Stromal cell of bone marrow (primary cell): ENCODE measurements at regions not wholly inside any gene's neighbourhood (a gene's known extent, or its start where the extent isn't known, plus 50 kb on each side); places are given as distances from the start of the nearest gene placed in this dataset.

Experiments used
- DNase-seq: peaks from one replicate; pipeline ENCODE4 v3.0.0-alpha.2; 2012; ENCODE audit warnings: low read depth

DNA sequence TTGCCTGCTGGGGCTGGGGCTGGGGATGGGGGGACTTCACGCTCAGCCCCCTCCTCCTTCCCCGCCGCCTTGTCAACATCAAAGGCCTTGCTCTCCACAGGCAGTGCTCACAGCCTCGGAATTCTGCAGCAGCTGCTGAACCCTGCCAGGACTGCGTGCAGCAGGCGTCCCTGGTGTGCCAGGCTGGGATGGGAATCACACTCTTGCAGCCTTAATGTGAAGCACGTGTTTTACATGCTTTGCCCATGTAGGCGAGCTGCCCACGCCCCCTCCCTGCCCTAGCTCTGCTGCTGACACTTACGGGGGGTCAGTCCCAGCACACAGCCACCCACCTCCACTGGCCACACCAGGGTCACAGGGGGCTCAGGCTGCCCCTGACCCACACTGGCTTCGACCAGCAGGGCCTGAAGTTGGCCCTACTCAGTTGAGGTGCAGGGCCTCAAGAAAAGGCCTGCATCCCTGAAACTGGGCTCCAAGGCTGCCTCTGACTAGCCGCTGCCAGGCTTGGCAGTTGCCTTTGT lies 276.2 kb upstream of the RTL1 start:
- no peak for DNase-seq

DNA sequence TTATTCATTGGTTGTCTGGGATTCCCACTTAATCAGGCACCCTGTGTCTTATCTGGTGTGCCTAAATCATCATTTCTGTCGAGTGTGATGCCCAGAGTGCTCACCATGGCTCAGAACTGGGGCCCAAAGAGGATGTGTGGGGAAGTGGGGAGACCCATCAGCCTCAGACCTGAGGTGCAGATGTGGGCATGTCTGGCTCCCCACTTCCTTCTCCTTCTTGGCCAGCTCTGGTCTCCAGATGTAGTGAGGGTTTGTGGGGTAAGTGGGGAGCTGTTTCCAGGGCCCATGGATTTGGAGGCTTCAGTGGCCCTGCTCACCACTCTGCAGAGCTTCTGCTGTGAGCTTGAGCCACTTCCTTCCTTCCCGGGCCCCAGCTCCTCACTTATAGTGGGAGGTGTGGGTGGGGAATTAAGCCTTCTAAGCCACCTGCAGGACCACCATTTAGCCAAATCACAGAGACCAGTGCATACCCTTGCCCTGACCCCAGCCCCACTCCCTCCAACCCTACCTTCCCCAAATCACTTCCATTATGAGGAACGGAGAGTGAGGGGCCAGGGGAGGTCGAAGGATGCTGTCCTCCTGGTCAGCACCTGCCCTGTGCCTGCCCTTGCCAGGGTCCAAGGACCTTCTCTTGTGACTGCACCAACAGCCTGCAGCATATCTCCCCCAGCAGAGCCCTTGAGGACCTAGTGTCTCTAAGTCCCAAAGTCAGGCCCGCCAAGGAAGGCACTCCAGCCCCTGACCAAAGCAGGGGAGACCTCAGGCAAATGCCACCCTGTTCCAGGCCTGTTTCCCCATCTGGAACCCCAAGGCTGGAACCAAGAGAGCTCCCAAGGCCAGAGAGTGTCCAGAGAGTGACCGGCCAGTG lies 278.2 kb upstream of the RTL1 start:
- no peak for DNase-seq

DNA sequence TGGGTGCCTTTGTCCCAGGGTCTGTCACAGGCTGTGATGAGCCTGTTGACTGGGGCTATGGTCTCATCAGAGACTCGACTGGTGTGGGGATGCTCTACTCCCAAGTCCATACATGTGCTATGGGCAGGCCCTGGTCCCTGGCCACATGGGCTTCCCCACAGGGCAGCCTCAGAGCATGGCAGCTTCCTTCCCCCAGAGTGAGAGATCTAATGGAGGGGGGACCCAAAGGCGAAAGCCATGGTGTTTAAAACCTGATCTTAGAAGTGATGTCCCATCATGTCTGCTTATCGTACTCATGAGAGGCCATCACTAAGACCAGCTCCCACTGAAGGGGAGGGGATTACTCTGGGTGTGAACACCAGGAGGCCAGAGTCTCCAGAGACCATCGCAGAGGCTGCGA lies 279.0 kb upstream of the RTL1 start:
- DNase-seq, result no peak

DNA sequence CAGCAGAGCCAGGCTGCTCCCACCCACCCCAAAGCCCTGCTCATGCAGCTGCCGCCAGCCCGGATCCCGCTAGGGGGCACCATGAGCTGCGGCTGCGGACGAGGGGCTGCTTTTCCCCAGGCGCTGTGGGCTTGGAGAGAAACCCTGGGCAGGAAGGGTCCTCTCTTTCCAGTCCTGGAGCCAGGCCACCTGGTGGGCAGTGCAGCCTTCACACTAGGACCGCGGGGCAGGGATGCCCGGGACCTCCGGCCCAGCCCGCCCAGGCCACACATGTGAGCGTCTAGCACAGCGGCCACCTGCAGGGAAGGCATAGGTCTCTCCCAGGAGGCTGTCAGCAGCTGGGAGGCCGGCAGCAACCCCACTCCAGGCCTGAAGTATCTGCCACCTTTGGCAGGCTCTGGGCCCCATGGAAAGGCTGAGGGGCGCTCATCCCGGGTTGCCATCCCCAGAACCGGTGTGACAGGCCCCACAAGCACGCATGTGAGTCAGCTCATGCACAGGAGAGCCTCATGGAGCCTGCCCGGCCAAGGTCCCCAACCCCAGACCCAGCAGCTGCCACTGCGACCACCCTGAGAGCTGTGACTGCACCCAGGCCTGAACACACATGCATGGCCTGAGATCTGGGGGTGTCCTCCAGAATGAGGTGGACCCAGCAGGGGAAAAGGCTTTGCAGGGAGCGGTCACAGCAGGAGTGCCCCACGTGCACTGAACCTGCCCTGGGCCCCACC lies 280.0 kb upstream of the RTL1 start:
- DNase-seq, result no peak

DNA sequence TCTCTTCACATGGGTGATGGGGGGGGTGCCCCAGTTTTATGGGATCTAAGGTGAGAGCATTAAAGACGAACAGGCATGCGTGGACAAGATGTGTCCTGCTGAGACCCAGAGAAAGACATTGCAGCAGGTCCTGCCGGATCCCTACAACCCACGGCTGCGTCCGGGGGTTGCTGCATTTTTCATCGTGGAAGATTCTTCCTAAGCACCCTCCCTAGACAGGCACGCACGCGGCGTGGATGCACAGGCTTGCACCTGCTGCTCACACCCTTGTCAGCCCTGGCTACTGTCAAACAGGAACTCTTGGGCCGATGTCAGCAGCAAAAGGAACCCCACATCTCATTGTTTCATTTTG lies 280.6 kb upstream of the RTL1 start:
- DNase-seq, result no peak

DNA sequence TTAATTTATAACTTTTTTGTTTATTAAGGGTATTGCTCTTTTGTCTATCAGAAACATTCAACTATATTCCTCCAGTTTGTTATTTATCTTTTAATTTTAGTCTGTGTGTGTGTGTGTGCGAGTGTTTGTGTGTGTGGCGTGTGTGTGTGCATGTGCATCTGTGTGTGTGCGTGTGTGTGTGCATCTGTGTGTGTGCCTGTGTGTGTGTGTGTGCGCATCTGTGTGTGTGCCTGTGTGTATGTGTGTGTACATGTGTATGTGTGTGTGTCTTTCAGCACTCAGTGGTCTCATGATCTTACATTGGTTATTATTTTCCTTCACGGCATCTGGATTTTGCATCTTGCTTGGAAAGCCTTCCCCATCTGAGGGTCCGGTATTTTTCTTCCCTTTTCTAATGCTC lies 281.1 kb upstream of the RTL1 start:
- no peak for DNase-seq

DNA sequence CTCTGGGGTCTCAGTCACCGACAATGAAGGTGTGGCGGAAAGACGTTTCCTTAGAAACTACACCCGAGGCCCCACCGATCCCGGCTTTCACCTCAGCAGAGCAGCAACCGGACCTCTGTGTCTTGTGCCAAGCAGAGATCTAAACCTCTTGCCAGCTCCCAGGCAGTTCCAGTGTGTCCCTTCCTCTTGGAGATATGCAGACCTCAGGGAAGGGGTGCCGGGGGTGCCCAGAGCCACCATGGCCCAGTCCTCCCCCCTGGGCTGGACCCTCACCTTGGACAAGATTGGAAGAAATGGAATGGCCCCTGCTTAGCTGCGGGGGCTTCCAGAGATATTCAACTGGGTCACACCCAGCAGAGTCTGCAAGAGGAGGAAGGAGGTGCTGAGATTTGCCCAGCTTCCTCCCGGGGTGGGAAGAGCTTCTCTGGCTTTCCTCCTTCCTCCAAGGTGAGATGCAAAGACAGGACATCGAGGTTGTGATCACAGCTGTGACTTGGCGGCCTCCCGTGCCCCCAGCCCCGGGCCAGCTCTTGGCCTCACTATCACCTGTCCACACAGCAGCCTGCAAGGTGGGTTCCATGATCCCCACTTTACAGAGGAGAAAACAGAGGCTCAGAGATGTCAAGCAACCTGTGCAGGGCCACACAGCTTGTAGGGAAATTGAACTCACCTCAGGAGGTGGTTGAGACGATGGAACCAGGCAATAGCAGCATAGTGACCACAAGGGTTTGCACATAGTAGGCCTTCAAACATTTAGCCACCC lies 281.7 kb upstream of the RTL1 start:
- DNase-seq, result no peak

DNA sequence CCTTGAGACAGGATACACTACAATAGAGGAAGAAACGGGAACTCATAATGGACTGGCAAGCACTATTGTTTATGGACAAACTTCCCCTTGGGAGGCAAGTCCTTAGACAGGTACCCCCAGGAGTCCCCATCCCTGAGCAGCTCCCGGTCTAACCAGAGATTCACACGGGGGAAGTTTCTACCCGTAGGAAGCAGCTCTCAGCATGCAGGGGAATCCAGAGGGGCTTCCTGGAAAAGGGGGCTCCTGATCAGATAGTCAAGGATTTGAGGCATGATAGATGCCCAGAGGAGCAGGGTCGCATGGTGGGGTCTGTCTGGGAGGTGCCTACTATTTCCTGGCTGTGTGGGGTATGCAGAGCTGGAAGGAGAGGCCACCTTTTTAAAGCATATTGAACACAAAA lies 282.4 kb upstream of the RTL1 start:
- DNase-seq, result no peak

DNA sequence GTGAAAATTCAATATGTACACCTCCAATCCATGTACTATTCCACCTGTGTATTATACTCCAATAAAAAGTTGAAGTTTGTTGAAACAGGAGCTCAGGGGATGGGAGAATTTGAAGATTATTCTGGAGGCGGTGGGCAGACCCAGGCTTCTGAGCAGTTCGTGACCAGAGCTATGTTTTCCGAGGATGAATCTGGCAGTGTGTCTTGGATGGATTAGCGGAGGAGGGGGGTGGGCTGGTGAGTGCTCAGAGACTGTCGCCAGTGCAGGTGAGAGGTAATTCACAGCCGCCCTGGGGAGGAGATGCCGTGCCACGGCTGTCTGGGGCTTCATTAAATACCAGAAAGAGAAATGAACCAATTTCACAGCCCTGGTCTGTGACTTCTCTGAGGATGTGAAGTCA lies 283.0 kb upstream of the RTL1 start:
- no peak for DNase-seq

DNA sequence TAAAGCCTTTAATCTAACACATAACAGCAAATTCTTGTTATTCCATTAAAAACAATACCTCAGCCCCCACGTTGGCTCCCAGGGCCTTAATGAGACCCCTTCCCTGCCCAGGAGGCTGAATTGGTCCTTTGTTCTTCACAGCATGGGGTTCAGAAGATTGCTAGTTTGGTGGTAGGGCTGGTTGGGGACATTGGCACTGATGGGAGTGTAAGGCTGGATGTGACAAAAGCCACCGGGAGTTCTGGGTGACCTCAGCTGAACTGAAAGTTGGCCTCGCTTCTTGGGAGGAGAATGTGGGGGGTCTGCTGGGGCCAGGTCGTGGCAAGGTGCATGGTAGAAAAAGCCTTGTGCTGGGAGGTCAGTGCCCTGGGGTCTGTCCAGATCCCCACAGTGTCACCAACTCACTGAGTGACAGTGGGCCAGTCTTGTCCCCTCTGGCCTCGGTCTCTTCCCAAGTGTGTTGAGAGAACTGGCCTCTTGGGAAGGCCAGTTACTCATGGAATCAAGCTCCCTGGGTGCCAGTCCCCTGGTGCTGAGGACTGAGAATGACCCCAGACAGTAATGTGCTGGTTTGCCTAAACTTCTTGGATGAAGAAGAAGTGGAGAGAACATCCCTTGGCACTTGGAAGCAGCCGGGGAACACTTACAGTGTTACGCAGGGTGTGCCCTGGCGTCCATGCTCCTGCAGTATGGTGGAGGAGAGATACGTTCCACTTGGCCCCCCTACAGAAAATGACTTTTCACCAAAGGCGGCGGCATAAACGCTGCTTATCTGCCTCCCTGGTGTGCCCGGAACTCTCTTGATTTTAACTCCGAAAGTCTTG lies 283.7 kb upstream of the RTL1 start:
- DNase-seq, result no peak

DNA sequence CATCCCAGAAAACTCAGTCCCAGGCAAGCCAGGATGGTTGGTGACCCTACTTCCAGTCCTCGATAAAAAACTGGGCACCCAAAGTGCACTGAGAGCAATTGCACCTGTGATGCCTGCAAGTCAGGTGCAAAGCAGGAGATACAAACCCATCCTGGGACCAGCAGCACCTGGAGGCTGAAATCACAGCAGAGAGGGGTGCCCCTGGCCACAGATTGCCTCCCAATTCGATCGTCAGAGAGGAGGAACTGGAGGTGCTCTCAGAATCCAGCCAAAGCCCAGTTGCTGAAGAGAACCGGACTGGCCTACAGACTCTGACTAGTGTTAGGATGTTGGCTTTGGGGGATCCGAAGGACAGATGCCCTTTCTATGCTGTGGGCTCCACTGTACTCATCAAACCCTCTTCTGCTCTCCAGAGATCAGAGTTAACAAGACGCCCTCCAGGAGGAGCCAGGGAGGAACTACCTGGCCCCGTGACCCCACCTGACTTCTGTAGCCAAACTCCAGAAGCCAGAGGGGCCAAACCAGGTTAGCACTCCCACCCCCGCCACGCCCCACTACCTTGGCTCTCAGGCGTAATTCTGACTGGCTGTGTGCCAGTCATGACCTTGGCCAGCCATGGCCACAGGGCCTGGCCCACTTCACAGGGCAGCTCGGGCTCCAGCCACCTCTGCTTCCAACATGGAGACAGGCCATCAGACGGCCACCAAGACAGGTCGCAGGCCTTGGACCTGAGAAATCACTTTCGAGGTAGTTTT lies 284.5 kb upstream of the RTL1 start:
- no peak for DNase-seq

DNA sequence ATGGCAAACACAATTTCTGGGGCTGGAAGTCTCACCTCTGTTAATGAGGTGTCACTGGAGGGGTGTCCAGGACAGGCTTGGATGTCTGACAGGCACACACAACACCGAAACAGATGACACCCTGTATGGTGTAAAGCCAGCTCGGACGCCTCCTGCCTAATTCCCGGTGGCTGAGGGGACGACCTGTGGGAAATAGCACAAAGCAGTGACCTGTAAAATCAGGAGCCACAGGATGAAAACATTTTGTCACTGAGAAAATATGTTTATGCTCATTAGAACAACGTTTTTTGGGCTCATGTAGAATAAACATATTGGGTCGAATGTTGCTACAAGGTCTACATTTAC lies 285.0 kb upstream of the RTL1 start:
- no peak for DNase-seq

DNA sequence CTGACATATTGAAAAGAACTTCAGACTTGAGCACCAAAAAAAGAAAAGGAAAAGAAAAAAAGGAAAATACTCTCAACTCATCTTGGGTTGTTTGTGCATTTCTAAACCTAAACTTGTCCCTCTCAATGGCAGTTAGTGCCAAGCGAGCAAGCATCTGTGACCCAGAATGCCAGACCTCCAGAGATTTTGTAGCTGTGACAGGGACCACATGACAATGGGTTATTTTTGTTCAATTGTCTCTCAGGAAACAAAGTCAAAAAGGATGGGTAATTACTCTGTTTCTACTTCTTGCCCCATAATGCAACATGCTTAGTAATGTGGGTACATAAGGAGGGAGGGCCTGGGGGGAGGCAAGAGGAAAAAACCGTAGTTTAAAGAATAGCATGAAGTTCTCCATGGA lies 285.7 kb upstream of the RTL1 start:
- no peak for DNase-seq

DNA sequence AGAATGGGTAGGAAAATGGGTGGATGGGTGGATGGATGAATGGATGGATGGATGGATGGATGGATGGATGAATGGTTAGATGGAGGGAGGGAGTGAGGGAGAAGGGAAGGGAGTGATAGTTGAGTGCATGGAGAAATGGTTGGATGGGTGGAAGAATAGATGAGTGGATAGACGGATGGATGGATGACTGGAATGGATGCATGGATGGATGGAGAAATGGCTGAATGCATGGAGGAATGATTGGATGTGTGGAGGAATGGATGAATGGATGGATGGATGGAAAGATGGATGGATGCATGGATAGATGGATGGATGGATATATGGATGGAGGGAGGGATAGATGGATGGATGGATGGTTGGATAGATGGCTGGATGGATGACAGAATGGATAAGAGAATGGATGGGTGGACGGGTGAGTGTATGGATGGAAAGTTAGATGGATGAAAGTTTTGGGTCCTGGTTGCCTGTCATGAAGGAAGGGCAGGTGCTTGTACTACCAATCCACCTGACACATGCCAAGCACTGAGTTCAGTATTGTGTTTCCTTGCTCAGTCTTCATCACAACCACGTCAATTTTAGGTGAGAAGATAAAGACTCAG lies 286.5 kb upstream of the RTL1 start:
- DNase-seq, result no peak

DNA sequence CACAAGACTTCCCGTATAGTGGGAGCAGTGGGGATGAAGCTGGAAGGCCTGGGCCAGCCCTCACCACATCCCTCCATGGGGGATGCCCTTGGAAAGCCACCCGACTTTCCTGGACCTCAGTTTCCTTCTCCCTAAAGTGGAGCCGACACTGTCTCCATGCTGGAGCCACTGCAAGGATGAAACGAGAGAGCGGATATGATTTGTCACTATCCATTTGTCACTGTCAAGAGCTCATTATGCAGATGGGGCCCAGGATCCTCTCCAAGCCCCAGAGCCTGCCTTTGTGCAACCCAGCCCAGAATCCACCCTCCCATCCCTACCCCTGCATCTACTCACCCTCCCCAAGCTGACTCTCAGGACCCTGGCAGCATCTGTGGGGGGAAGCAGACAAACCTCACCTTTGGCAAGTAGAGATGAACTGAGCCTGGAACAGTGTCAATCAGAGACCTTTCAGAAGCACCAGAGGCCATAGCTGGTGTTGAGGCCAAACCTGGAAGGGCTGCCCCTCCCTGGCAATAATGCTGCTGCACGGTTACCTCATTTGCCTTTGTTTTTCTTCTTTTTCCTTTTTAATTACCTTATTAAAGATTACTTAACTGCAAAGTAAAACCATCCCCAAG lies 287.7 kb upstream of the RTL1 start:
- no peak for DNase-seq

DNA sequence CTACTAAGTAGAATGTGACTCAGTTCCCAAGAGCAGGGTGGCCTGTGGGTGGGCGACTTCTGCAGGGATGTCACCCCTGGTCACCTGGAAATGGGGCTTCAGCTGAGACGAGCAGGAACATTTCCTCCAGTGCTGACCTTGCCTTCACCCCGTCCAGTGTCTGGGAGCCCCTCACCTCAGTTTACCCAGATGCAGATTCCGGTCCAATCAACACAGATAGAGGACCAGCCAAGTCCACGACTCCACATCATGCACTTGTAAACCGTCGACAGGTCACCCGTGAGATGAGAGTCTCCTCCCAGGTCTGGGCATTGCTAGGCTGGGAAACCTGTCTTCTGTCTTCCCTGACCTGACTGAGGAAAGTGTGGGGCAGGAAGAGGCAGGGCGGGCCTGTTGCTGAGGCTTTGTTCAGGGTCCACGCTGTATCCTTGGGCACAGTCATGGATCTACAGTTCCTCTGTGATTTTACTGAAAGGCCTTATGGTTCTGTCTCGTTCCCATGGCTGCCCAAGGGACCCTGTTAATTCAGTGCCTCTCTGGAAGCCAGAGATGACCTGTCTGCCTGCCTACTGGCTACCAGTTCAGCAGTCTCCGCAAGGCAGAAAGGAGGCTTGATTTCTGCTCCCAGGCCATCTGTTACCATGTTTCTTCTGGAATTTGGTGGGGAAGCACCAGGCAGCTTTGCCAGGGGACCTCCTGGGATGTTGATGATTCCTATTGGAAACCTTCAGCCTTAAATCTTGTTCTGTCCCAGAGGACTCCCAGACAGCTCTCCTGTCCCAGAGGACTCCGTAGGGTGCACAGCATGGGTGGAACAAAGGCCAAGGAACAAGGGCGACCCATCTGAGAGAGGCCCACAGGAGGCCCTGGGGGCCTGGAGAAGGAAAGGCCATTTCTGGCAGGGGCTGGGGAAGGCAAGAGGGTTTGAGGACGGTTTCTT lies 288.5 kb upstream of the RTL1 start:
- no peak for DNase-seq

DNA sequence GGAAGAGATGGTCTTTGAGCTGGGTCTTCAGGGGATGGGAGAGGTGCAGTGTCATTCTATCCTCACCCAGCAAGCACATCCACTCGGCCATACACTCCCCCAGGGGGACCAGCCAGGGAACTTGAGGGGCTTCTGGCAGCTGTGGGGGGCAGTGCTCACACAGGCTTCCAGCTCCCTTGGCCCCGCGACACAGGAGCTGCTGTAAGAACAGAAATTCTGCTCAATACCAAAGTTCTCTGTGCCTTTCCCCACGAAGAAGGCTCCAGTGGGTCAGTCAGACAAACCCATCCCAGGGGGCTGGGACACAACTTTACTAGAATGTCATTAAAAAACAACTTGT lies 289.1 kb upstream of the RTL1 start:
- DNase-seq, result no peak

DNA sequence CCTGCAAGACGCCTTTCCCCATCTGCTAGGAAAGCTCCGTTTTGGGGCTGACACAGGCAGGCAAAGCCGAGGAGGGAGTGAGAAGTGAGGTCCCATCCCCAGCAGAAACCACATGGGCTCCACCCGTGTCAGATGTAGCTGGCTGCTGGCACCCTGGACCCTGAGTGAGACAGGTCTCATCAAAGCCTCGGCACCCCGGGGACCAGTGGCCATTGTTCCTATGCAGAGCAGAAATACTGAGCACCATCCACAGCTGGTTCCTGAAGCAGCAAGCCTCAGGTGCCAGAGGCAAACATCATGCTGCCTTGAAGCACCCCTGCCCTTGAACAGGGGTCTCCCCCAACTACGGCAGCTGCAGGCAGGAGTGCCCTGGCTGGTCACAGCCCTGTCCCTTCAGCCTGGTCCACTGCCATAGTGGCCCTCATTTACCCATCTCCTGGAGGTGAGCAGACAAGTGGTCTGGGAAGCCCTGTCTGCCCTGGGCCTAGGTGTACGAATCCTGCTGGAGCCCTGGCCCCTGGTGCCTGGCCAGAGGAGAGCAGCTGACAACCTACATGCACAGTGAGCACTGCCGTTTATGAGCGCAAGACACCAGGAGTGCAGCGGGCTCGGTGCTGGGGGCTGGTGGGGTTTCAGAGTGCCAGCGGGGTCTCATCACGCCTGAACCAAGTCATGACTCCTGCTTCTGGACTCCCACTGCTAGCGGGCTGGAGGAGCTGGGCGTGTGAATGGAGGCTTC lies 289.8 kb upstream of the RTL1 start:
- DNase-seq, result no peak
